CD4-positive, alpha-beta T cell (primary cell): ENCODE measurements at regions not wholly inside any gene's neighbourhood (a gene's known extent, or its start where the extent isn't known, plus 50 kb on each side); places are given as distances from the start of the nearest gene placed in this dataset.

Experiments
- ATAC-seq: fragments of 200-7000 bp; cut with Tn5 transposase; one replicate; pipeline ENCODE4 v1.10.0; 2022; ENCODE audit warnings: mild to moderate bottlenecking; ENCODE audit not compliant: poor library complexity
- CTCF ChIA-PET: fragments of 350-600 bp; sonication (Branson Sonifier 250); formaldehyde crosslinking; loops from one replicate; lab custom pipeline; 2021; ENCODE audit warnings: antibody characterized with exemption, inconsistent platforms; lab: Charles Lee
- POLR2A ChIA-PET: fragments of 350-600 bp; sonication (Branson Sonifier 250); formaldehyde crosslinking; loops from one replicate; lab custom pipeline; 2021; ENCODE audit warnings: antibody characterized with exemption, inconsistent platforms; lab: Charles Lee
- DNase-seq, 14 experiments: peaks; one replicate each; pipeline ENCODE4 v3.0.0-alpha.2; 2013 to 2020; ENCODE audit warnings: mixed read lengths in 2 of 14
- H3K27ac ChIP-seq, 2 donors: one replicate each; pipeline versions ENCODE4 v1.5.1 to v1.7.0; 2013; ENCODE audit warnings: low read length in 2 of 2, low read depth in 1 of 2, mild to moderate bottlenecking in 1 of 2
- H3K27me3 ChIP-seq, 2 experiments: 1 replicate in 1 of 2; 2 replicates in 1 of 2; pipeline versions ENCODE4 v1.6.1 to v1.7.0; 2013; ENCODE audit warnings: low read length in 2 of 2, control low read depth in 1 of 2, mild to moderate bottlenecking in 1 of 2, moderate library complexity in 1 of 2; ENCODE audit not compliant: insufficient read depth in 2 of 2, control insufficient read depth in 1 of 2
- H3K36me3 ChIP-seq: one replicate; pipeline ENCODE4 v1.6.1; 2013; ENCODE audit warnings: low read length, control low read depth; ENCODE audit not compliant: insufficient read depth
- H3K4me1 ChIP-seq: one replicate; pipeline ENCODE4 v1.6.1; 2013; ENCODE audit warnings: low read length, control low read depth; ENCODE audit not compliant: insufficient read depth
- H3K4me3 ChIP-seq: one replicate; pipeline ENCODE4 v1.5.1; 2013; ENCODE audit warnings: mild to moderate bottlenecking, low read length, moderate library complexity
- H3K9me3 ChIP-seq, 2 experiments: 1 replicate in 1 of 2; 2 replicates in 1 of 2; pipeline versions ENCODE4 v1.6.1 to v1.7.0; 2013; ENCODE audit warnings: low read length in 2 of 2, mild to moderate bottlenecking in 2 of 2, control low read depth in 1 of 2, moderate library complexity in 1 of 2; ENCODE audit not compliant: control insufficient read depth in 1 of 2, insufficient read depth in 1 of 2
- H3K27ac Mint-ChIP-seq: one replicate; pipeline ENCODE4 v1.8.0; 2020; ENCODE audit warnings: mixed read lengths
- H3K27me3 Mint-ChIP-seq: one replicate; pipeline ENCODE4 v1.8.0; 2021; ENCODE audit warnings: mixed read lengths
- H3K36me3 Mint-ChIP-seq: one replicate; pipeline ENCODE4 v1.8.0; 2021; ENCODE audit warnings: low read depth, mixed read lengths
- H3K4me1 Mint-ChIP-seq: one replicate; pipeline ENCODE4 v1.8.0; 2021; ENCODE audit warnings: low read depth, mixed read lengths
- H3K4me3 Mint-ChIP-seq: one replicate; pipeline ENCODE4 v1.8.0; 2020; ENCODE audit warnings: mild to moderate bottlenecking, mixed read lengths
- H3K9me3 Mint-ChIP-seq: one replicate; pipeline ENCODE4 v1.8.0; 2020; ENCODE audit warnings: mixed read lengths
- intact Hi-C, 2 experiments: fragments of 100-400 bp; cut with DNase I in 1 of 2; cut with micrococcal nuclease in 1 of 2; formaldehyde crosslinking; loops; one replicate each; pipeline versions ENCODE4 v1.15.1 to v1.9.0; 2023 to 2025; cut with DNase I, micrococcal nuclease
- TF ChIP-seq, protein P1 (sequence below): fragments of 200-600 bp; IDR thresholded peaks from one replicate; pipeline ENCODE4 v1.8.0; 2022; ENCODE audit warnings: antibody characterized with exemption, mild to moderate bottlenecking

- Histone ChIP-seq H3K27me3 (no peaks in the 10 kb centered on the region), H3K27ac (no peak overlapping the region), H3K4me1 (no peaks in the 10 kb centered on the region), H3K4me3 (no peak overlapping the region), H3K36me3 (no peaks in the 10 kb centered on the region), H3K9me3 (no peaks in the 10 kb centered on the region)
- TF ChIP-seq, protein P1, sequence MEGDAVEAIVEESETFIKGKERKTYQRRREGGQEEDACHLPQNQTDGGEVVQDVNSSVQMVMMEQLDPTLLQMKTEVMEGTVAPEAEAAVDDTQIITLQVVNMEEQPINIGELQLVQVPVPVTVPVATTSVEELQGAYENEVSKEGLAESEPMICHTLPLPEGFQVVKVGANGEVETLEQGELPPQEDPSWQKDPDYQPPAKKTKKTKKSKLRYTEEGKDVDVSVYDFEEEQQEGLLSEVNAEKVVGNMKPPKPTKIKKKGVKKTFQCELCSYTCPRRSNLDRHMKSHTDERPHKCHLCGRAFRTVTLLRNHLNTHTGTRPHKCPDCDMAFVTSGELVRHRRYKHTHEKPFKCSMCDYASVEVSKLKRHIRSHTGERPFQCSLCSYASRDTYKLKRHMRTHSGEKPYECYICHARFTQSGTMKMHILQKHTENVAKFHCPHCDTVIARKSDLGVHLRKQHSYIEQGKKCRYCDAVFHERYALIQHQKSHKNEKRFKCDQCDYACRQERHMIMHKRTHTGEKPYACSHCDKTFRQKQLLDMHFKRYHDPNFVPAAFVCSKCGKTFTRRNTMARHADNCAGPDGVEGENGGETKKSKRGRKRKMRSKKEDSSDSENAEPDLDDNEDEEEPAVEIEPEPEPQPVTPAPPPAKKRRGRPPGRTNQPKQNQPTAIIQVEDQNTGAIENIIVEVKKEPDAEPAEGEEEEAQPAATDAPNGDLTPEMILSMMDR: no peak
- ChIA-PET CTCF (no interaction called here), POLR2A (interaction anchor here (0.6 kb wide), 1 partner anchor 200 kb away, joined by 3 read pairs; no protein-coding TSS in a partner anchor)
- Mint-ChIP-seq H3K9me3 (peaks cover 12% of the 10 kb centered on the region), H3K27me3 (no peaks in the 10 kb centered on the region), H3K27ac (no peak overlapping the region), H3K4me3 (no peak overlapping the region), H3K36me3 (no peaks in the 10 kb centered on the region), H3K4me1 (no peaks in the 10 kb centered on the region)
- DNase-seq: no peak
- no peak for ATAC-seq
- intact Hi-C loops: no loop called here
Observed at GRCh38 chr5:106019261-106019660, 1651.5 kb downstream of the EFNA5 start.

DNA sequence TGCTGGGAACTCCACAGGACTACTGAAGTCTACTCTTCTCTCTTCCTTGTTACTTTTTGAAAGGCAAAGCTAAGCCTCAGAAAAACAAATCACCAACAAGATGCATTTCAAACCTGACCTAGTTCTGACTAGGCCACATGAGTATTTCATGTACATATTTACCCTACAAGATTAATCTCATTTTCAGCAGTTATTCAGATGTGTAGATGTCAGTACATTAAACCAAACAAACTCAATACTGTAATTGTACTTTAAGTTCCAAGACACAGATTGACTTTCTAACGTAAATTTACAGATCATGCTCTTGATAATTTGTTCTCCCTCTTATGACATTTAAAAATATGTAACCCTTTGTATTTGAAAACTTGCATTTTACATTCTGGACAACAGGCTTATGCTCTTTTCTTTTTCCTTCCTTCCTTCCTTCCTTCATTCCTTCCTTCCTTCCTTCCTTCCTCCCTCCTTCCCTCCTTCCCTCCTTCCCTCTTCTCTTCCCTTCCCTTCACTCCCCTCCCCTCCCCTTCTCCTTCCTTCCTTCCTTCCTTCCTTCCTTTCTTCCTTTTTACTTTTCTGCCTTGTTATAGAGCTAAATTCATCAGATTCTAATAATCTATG lies 1653.4 kb downstream of the EFNA5 start:
- no peak overlapping the region for H3K4me3 Mint-ChIP-seq
- no peaks in the 10 kb centered on the region for H3K9me3 ChIP-seq
- DNase-seq: no peak

DNA sequence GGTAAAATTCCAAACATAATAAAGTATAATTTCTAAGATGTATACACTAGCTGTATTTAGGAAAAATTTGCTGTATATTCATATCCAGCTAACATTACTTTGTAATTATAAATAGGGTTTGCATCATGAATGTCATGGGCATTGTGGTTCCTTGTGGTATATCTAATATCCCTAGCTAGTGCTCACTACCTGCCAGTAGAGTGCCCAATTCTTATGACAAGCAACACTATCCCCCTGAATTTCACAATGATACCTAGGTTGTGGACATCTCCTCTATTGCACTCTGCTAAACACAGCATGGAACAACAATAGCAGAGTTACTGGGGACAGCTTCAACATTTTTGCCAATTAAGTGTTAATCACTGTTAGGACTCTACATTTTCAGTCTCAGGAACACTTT lies 1656.5 kb downstream of the EFNA5 start:
- peaks cover 10% of the 10 kb centered on the region for H3K9me3 Mint-ChIP-seq
- H3K36me3 Mint-ChIP-seq: no peaks in the 10 kb centered on the region
- H3K27me3 Mint-ChIP-seq: no peaks in the 10 kb centered on the region
- no peaks in the 10 kb centered on the region for H3K4me1 Mint-ChIP-seq
- H3K4me3 ChIP-seq: no peak overlapping the region
- POLR2A ChIA-PET: no interaction called here
- H3K9me3 ChIP-seq: peaks cover 0 to 4% of the 10 kb centered on the region in 2 experiments
- no peak overlapping the region for H3K4me3 Mint-ChIP-seq
- TF ChIP-seq, protein P1: no peak
- no peak for DNase-seq
- CTCF ChIA-PET: no interaction called here
- no peak overlapping the region for H3K27ac Mint-ChIP-seq
- intact Hi-C loops: no loop called here
- H3K36me3 ChIP-seq: no peaks in the 10 kb centered on the region
- no peaks in the 10 kb centered on the region for H3K4me1 ChIP-seq
- no peaks in the 10 kb centered on the region for H3K27me3 ChIP-seq
- no peak overlapping the region for H3K27ac ChIP-seq
- ATAC-seq: no peak

More for the DNA sequence above, 1653.4 kb downstream of the EFNA5 start:
- intact Hi-C loops: no loop called here
- H3K36me3 ChIP-seq: no peaks in the 10 kb centered on the region
- no peak for ATAC-seq
- POLR2A ChIA-PET: no interaction called here
- TF ChIP-seq, protein P1: no peak
- H3K4me1 Mint-ChIP-seq: no peaks in the 10 kb centered on the region
- CTCF ChIA-PET: no interaction called here
- no peak overlapping the region for H3K27ac Mint-ChIP-seq
- H3K27me3 ChIP-seq: no peaks in the 10 kb centered on the region
- H3K27me3 Mint-ChIP-seq: no peaks in the 10 kb centered on the region
- no peak overlapping the region for H3K27ac ChIP-seq
- H3K36me3 Mint-ChIP-seq: no peaks in the 10 kb centered on the region
- no peaks in the 10 kb centered on the region for H3K4me1 ChIP-seq
- H3K9me3 Mint-ChIP-seq: peaks cover 12% of the 10 kb centered on the region
- H3K4me3 ChIP-seq: no peak overlapping the region
